ENCODE measurements at regions not wholly inside any gene's neighbourhood (a gene's known extent, or its start where the extent isn't known, plus 50 kb on each side); places are given as distances from the start of the nearest gene placed in this dataset.
"Not testable (repeated sequence)": the region's sequence is repeated elsewhere in the genome, so short reads cannot be mapped to it uniquely, and the experiment has no call there.

DNA sequence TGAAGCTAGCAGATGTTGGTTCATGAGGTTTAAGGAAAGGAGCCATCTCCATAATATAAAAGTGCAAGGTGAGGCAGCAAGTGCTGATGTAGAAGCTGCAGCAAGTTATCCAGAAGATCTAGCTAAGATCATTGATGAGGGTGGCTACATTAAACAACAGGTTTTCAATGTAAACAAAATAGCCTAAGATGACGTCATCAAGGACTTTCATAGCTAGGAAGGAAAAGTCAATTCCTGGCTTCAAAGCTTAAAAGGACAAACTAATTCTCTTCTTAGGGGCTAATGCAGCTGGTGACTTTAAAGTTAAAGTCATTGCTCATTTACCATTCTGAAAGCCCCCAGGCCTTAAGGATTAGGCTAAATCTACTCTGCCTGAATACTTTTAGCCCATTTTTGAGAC lies 141.9 kb downstream of the MID1IP1 start:
- DNase-seq = no peak

DNA sequence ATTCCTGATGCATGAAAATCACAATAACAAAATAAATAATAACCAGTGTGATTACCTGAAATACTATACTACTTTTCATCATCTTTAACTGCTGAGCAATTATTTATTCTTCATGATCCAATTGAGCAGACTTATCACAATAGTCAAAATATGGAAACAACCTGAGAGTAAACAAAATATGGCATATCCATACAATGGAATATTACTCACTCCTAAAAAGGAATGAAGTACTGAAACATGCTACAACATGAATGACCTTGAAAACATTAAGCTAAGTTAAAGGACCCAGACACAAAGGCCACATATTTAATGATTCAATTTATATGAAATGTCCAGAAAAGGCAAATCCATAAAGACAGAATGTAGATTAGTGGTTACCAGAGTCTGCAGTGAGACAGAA lies 146.8 kb downstream of the MID1IP1 start:
- no peak for DNase-seq

DNA sequence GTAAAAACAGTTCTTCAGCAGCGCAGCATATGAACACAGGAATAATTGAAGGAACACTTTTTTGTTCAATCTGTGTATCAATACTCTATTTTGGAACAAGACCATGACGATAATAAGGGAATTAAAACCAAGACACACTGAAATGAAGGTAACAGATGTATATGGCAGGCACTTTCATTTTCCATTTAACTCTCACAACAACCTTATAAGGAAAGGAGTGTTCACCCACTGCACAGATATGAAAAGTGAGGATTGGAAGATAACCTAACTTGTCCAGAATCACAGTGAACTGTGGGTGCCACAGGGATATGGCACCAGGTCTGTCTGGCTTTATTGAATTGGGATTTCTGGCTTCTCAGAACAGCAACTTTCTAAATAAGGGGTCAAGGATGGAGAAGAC lies 153.3 kb downstream of the MID1IP1 start:
- no peak for DNase-seq

DNA sequence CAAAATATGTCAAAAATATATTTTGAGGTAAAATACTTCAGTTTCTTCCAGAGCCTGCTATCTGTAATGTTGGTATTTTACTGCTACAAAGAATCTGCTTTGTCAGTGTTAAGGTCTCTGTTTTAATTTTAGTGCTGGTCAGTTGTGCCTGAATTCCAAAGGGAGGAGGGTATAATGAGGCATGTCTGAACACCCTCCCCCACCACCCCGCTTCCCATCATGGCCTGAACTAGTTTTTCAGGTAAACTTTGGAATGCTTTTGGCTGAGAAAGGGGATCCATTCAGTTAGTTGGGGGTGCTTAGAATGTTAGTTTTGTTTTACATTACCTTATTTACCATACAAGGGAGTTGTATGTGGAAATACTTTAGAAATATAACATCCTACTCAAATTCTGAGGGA lies 158.5 kb downstream of the MID1IP1 start:
- no peak for DNase-seq

DNA sequence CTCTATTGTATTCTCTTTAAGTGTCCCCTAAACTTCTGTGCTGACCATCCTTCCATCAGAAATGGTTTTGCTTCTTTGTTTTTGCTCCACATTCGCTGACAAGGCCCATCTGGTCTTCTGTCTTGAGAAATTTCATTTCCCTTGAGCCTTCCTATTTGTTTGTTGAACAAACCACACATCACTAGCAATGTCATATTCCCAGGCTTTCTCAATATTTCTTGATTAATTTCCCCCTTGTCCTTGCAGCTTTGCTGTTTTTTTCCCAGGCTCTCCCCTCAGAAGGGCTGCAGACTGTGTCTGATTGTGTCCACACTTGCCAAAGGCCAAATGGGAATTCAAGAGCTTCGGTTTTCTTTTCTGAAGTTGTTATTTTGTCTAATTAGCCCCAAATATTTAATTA lies 158.9 kb downstream of the MID1IP1 start:
- DNase-seq = no peak

DNA sequence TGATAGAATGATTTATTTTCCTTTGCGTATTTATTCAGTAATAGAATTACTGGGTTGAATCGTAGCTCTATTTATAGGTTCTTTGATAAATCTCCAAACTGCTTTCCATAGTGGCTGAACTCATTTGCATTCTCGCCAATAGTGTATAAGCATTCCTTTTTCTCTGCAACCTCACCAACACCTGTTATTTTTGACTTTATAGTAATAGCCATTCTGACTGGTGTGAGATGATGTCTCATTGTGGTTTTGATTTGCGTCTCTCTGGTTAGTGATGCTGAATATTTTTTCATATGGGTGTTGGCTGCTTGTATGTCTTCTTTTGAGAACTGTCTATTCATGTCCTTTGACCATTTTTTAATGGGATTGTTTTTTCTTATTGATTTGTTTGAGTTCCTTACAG lies 160.7 kb downstream of the MID1IP1 start:
- DNase-seq = no peak

DNA sequence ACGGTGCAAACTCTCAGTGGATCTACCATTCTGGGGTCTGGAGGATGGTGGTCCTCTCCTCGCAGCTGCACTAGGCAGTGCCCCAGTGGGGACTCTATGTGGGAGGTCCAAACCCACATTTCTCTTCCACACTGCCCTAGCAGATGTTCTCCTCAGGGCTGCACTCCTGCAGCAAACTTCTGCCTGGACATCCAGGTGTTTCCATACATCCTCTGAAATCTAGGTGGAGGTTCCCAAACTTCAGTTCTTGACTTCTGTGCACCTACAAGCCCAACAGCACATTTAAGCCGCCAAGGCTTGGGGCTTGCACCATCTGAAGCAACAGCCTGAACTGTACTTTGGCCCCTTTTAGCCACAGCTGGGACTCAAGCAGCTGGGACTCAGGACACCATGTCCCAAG lies 162.0 kb downstream of the MID1IP1 start:
- not testable (repeated sequence) for DNase-seq

DNA sequence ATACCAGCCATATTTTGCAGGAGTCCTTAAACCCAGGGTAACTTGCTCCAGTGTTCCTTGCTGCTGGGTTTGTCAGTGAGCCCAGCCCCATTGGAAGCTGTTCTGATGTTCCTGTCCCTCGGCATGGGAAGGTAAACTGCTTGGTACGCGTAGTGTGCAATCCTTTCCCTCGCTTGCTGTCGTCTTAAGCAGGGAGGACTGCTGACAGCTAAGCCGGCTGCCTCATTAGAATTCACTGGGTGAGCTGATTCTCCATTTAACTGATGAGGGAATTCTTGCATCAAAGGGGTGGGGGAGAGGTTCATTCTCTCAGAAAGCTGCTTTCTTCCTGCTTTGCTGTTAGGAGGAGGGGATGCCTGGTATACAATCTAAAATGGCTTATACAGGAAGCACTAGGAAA lies 164.6 kb downstream of the MID1IP1 start:
- DNase-seq = no peak

DNA sequence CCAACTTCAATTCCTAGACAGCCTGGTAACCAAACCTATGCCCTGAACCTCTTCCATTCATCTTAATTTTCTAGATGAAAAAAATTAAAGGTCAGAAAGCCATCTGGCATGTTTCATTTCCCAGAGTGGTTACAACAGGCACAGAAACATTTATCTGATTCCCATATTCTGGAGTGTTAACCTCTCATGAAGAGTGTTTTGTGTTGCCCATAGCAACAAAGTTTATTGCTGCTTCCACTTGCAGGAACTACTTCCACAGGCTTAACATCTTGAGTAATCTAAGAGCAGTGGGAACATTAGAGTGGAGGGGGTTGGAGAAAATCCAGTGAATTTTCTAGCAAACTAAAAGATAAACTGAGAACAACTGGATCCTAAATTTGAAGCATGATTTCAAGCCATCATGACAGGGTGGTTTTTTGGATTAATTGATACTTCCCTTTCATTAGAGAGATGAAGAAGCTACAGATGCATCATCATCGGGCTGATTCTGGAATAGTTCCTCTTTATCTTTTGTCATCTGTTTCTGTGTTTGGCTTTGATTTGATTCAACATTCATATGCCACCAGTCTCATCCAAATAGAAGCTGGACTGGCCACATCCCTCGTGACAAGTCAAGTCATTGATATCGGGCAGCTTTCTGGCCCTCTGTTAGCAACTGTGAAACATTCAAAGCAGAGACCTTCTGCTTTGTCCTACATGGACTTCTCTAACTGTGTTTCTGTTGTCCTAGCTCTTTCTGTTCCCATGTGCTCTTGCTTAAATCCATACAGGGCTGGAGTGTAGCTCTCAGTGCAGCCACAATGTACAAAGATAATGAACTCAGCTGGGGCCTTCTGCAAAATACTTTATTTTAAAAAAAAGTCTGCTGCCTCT lies 167.3 kb downstream of the MID1IP1 start:
- DNase-seq = no peak

DNA sequence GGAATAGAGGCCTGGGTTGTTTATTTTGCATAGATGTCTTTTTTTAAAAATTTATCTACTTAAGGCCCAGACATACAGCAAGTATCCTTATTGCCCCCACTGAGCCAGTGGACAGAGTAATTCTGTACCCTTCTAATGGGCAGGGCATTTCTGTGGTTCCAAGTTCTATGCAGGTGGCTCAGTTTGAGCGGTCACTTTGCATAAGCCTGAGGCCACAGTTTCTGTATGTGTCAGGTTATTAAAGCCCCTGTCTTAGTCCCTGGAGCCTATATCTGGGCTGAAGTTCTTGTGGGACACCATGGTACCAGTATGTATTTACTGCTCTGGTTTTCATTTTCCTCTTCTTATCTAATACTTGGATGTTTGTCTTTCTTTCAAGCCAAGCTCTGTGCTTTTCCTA lies 168.8 kb downstream of the MID1IP1 start:
- no peak for DNase-seq

DNA sequence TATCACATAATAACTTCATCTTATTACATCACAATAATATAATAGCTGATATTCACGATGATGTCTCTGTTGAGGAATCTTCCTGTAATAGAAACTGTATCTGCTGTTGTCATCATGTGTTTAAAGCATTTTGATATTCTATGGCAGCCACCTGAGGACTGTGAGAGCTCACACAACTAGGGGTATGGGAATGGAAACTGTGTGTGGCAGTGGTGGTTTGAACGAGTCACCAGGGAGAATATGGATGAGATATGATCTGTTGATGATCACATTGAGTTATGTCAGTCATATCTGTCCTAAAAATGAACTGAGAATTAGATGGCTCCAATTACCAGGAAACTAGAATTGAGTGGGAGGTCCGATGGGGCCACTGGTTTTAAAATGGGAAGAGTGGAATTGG lies 169.6 kb downstream of the MID1IP1 start:
- DNase-seq = no peak

DNA sequence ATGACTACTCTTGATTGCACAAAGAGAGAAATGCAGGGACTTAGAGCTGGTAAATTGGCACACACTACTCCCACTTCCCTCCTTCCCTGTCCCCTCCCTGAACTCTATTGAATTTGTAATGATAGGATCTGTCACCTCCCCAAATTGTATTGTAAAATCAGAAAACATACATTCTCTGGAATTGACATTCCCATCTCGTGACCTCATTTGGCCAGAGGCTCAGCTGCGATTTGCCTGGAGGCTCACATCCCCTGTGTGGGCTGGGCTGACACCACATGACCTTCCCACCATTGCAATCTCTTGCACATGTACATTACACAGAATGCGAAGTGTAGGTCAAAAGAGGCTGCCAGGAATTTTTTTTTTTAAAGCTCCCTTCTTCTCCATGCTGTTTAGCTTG lies 172.1 kb downstream of the MID1IP1 start:
- DNase-seq = no peak

DNA sequence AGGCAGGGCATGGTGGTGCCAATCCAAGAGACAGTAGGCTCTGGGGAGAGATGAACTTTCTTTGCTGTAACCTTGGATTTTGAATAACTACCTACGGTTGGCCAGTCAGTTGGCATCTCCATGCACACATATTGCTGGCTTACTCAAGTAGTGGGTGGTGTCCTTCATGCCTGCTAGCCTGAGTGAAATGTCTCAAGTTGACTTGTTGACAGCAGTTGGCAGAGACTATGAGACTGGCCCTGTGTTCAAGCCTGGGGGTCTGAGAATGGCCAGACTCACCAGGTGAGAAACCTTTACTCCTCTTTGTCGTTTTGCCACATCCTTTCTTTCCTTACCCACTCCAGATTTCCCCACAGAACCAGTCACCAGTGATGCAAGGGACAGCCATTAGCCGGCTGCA lies 173.3 kb downstream of the MID1IP1 start:
- DNase-seq = no peak

DNA sequence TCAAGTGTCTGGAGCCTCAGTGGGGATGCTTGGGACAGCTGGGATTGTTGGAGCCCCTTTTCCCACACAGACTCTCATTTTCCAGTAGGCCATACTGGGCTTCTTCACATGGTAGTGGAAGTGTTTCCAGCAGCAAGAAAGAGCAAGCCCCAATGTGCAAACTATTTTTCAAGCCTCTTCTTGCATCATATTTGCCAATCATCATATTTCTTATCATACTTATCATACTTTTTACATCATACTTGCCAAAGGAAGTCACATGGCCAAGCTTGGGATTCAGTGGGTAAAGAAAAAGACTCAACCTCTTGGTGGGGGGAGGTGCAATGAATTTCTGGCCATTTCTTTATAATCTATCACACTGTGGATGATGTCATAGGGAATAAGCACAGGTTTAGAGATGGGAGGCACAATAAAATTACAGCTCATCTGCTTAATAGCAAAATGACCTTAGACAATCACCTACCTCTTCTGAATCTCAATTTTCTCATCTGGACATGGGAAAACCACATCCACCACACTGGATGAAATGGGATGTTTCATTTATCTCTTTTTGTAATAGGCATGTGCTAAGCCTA lies 174.2 kb downstream of the MID1IP1 start:
- DNase-seq = no peak

DNA sequence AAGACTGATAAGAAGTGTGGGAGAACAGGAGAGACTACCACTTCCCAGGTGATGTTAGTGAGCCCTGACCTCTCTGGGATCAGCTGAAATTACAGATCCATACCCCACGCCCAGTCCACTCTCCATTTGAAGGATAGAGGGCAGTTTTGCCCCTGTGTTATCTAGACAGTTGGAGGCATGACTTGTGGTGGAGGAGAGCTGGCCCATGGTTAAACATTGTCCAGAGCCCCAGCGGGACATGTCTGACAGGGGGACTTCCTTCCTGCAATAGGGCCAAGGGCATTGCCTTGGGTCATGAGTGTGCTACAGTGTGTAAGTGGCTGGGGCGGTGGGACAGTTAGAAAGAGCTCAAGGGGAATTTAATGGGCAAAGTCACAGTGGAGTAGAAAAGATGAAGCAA lies 181.1 kb downstream of the MID1IP1 start:
- no peak for DNase-seq

DNA sequence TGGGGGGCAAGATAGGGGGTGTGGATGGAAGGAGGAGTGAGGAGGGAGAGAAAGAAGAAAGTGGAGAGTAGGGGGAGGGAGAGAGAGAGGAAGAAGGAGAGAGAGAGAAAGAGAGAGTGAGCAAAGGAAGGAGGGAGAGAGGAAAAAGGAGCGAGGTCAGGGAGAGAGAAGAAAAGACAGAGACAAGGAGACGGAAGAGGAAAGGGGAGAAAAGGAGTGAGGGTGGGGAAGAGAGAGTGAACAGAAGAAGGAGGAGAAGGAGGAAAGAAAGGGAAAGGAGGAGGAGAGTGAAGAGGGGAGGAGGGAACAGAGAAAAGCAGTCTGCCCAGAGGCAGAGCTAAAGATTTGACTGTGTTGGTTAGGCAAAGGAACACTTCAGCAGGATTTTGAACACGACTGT lies 181.6 kb downstream of the MID1IP1 start:
- DNase-seq = no peak

DNA sequence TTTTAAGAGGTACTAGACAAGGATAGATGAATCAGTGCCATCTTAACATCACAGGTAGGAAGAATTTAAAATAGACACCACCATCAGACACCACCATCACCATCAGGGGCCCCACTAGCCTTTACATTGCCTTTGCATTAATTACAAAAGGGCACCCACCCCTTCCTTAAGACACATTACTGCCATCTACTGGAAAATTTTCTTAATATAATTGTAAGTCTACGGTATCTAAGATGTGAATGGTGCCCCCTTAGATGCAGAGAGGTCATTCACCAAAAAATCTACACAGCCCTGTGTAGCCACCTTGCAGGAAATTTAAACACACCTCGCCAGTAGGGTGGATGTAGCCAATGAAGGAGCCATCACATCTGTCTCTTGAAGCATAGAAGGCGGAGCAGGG lies 184.1 kb downstream of the MID1IP1 start:
- DNase-seq = peak in 1 of 2 donors; percentile 28

DNA sequence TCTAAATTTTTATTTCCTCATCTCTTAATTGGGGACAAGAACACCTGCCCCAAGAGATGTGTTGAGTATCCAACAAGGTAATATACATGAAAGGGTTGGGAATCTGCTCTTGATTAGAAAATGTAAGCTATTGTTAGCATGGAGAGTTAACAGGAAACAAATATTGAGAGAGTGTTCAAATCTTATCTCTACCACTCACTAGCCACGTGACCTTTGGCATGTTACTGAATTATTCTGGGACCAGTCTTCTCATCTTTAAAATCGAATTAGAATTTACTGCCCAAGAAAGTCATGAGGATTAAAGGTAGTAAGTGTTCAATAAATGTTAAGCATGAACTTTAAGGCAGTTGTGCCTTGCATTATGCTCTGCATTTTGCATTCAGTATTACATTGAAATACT lies 184.7 kb downstream of the MID1IP1 start:
- DNase-seq = no peak

DNA sequence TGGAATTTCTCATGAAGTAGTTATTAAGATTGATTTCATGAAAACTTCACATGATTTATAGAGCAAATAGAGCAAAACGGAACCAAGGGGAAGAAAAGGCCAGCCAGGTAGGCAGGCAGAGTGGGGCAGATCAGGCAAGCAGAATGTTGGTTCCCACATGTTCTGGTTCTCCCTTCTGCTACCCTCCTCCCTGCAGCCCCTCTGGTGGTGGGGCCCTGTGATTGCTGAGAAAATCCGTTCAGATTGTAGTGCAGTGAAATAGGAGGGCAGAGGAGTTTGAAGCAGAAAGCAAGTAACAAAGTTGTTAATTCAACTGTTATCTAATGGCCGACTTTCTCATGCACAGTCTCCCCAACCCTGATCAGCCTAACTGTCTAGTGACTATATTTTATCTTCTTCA lies 185.3 kb downstream of the MID1IP1 start:
- DNase-seq = no peak

DNA sequence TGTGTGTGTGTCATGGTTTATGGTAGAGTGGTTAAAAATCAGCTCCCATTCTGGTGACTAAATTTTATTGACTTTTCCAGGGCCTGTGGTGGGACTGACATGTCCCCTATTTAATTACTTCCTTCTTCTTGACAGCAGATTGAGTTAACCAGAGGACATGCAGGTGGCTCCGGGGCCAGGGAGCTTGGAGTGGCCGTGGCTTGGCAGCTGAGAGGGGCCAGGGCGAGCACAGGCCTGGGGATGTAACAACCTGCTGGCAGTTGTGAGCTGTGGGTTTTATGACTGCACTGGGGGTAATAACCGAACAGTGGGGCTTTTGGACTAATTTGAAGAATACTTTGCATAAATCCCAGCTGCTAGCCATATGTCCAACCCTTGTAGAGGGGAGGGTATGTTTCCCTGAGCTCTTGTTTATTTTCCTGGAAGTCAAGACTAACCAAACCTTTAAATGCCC lies 186.0 kb downstream of the MID1IP1 start:
- peak in 1 of 2 donors; percentile 42 for DNase-seq

DNA sequence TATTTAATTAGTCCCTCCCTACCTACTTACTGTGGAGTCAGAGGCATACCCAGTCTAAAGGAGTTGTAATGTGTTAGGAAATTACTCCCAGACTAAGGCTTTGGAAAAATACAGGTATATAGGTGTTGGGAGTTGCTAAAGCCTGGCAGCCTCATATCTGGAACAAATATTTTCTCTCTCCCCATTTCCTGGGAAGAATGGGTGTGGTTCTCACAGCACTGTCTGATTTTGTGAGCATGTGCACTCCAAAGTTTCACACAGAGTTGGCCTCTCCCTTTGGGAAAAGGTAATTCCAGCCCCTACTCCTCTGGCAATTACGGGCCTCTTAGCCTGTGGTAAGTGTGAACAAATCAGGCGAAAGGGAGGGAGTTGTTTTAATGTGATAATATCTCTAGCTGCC lies 187.0 kb downstream of the MID1IP1 start:
- DNase-seq = no peak

DNA sequence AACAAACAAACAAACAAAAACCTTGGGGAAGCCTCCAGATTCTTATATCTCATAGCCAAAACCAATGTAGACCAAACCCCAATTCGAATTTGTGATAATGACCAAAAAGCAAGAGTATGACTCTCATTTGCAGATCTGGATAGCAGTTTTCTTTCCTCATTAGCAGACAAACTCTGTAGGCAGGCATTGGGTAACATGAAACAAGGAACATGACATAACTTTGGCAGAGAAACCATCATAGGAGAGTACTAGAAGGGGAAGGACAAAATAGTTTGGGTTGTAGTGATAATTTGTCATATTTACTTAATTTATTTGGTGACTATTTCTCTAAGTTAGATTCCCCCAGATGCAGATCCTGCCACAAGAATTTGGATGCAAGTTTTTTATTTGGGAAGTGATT lies 187.8 kb downstream of the MID1IP1 start:
- DNase-seq = no peak

DNA sequence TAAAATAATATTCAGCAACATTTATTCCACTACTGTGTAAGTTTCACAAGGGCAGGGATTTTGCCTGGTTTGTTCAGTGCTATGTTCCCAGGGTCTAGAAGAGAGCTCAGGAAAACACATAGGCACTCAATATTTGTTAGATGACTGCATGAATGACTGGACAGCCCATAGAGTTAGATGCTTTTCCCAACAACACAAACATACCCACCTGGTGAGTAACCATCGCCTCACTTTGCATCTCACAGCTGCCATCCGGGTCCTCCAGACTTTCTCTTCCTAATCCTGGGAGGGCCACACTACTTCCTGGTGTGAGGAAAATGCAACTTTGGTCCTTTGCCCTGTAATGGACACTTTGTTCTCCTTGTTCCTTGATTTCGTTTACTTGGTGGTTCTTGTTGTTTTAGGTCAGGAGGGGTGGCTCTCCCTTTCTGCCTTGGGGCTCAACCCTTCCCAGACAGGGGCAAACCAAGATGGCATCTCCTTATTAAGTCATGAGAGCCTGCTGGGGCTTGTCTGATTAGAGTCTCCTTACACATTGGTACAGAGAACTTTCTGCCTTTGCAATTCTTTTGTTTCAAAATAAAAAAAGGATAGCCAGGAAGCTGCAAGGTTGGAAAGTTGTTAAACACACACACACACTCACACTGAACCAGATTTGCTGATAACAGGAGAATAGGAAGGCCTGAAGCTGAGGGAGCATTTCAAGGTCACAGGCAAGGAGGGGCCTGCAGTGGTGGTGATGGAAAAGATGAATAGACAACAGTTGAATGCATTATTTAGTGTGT lies 190.6 kb downstream of the MID1IP1 start:
- DNase-seq = no peak

All from bone marrow (tissue), 2 donors.